ENCODE measurements at regions not wholly inside any gene's neighbourhood (a gene's known extent, or its start where the extent isn't known, plus 50 kb on each side); places are given as distances from the start of the nearest gene placed in this dataset.

DNA sequence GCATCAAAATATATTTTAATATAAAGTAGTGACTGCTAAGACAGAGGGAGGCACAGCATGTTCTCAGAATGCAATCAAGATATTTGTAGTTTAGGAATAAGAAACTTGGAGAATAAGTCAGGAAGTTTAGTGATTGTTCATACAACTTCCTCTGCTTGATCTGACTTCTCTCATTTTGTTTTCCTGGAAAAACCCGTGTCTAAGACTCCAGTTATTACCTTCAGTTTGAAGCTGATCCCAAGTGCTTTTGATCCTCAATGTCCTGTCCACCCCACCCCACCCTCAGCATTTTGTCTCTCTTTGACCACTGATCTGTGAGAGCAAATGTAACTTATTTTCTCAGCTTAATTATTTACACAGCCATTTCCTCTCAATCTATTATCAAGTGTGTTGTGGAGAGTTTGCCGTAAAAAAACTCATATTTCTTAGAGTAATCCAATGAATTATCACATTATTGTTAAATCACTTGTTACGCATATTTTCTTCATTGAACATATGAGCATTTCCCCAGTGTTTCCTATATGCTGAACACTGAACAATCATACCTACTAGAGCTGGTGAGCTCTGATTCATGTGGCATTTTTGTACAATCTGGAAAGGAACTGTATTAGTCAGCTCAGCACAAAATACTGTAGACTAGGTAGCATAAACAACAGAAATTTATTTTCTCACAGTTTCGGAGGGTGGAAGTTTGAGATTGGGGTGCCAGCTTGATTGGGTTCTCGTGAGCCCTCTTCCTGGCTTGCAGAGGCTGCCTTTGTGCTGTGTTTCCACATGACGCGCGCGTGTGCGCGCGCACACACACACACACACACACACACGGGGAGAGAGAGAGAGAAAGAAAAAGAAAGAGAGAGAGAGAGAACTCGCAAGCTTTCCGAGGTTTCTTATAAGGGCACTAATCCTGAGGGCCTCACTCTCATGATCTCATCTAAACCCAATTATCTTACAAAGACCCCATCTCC lies 65.5 kb upstream of the DPYD start:
- TF ChIP-seq EZH2 (IDR thresholded peaks at IDR 0.05; ENCODE audit: insufficient read depth, poor library complexity, severe bottlenecking): no peak
- no peak for TF ChIP-seq EZH2phosphoT487 (IDR thresholded peaks at IDR 0.05; ENCODE audit: insufficient read depth, low read depth)
